ENCODE measurements at regions not wholly inside any gene's neighbourhood (a gene's known extent, or its start where the extent isn't known, plus 50 kb on each side); places are given as distances from the start of the nearest gene placed in this dataset.

DNA sequence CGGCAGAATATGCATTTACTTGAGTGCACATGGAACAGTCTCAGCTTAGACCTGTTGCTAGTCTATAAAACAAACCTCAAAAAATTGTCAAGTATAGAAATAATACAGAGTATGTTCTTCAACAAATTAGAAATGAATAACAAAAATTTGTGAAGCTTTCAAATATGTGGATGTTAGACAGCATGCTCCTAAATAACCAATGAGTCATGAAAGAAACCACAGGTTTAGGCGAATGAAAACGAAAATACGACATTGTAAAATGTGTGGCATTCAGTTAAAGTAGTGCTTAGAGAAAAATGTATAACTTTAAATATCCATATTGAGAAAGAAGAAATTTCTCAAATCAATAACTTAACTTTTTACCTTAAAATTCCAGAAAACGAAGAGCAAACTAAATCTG lies 760.0 kb upstream of the SORCS1 start:
- TF ChIP-seq, protein P1, sequence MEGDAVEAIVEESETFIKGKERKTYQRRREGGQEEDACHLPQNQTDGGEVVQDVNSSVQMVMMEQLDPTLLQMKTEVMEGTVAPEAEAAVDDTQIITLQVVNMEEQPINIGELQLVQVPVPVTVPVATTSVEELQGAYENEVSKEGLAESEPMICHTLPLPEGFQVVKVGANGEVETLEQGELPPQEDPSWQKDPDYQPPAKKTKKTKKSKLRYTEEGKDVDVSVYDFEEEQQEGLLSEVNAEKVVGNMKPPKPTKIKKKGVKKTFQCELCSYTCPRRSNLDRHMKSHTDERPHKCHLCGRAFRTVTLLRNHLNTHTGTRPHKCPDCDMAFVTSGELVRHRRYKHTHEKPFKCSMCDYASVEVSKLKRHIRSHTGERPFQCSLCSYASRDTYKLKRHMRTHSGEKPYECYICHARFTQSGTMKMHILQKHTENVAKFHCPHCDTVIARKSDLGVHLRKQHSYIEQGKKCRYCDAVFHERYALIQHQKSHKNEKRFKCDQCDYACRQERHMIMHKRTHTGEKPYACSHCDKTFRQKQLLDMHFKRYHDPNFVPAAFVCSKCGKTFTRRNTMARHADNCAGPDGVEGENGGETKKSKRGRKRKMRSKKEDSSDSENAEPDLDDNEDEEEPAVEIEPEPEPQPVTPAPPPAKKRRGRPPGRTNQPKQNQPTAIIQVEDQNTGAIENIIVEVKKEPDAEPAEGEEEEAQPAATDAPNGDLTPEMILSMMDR (conservative IDR thresholded peaks at IDR 0.05; ENCODE audit: low read depth, low read length), result no peak
- H3K4me3 ChIP-seq (ENCODE audit: low read depth, low read length), result no peak overlapping the region
- no peak for DNase-seq (ENCODE audit: low read depth)

DNA sequence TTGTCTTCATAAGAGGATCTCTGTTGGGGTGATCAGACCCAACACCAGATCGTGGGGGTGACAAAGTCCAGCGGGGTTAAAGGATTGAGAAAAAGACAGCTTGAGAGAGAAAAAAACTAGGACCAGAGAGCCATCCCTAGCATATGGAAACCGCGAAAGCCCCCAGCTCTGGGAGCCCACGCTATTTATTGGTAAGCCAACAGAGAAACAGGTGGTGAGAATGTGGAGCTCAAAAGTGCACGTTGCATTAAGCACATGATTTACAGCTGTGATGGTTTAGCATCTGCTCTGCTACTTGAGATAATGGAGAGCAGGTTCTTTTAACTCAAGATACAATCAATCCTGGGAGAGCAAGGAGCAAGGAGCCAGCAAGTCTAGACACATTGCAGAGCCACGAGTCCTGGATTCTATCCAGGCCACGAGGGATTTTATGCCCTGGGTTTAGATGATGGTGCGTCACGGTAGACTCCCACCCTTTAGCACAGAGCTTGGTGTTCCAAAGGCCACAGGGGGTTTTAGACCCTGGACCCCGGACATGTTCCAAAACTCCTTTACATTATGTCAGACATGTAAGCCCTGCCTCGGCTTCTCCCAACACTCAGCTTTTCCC lies 755.2 kb upstream of the SORCS1 start:
- TF ChIP-seq, protein P1 (conservative IDR thresholded peaks at IDR 0.05; ENCODE audit: low read depth, low read length), result no peak
- no peak overlapping the region for H3K4me3 ChIP-seq (ENCODE audit: low read depth, low read length)
- DNase-seq (ENCODE audit: low read depth), result no peak

DNA sequence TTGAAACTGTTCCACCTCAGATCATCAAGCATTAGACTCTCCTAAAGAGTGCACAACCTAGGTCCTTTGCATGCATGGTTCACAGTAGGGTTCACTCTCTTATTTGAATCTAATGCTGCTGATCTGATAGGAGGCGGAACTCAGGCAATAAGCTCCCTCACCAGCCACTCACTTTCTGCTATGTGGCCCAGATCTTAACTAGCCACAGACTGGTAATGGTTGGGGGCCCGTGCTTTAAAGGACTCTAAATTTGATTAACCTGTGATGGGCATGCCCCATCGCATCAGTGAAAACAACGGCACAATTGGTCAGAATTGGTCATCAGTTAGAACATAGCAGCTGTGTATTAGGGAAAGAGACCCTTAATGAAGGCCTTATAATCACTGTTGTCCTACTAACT lies 753.7 kb upstream of the SORCS1 start:
- no peak overlapping the region for H3K4me3 ChIP-seq (ENCODE audit: low read depth, low read length)
- TF ChIP-seq, protein P1 (conservative IDR thresholded peaks at IDR 0.05; ENCODE audit: low read depth, low read length), result no peak
- DNase-seq (ENCODE audit: low read depth), result no peak

DNA sequence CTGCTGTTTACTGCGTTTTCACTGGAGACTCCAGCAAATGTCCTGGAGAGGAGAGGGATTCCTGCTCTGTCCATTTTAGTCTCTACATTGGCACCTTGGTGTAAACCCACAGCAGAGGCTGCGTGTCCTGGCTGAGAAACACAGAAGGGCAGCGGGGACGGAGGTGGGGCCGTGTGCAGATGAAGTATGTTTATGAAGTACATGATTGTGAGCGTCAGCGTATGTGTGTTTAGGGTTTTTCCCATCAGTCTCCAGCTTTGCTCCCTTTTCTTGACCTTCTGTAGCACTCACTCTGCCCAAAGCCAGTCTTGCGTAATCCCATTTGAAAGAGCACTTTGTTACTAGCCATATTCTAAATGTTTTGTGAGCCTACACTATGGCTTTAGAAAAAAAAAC lies 750.7 kb upstream of the SORCS1 start:
- H3K4me3 ChIP-seq (ENCODE audit: low read depth, low read length), result peak overlapping the region; percentile 42
- TF ChIP-seq, protein P1 (conservative IDR thresholded peaks at IDR 0.05; ENCODE audit: low read depth, low read length), result no peak
- peak; percentile 30 for DNase-seq (ENCODE audit: low read depth)

DNA sequence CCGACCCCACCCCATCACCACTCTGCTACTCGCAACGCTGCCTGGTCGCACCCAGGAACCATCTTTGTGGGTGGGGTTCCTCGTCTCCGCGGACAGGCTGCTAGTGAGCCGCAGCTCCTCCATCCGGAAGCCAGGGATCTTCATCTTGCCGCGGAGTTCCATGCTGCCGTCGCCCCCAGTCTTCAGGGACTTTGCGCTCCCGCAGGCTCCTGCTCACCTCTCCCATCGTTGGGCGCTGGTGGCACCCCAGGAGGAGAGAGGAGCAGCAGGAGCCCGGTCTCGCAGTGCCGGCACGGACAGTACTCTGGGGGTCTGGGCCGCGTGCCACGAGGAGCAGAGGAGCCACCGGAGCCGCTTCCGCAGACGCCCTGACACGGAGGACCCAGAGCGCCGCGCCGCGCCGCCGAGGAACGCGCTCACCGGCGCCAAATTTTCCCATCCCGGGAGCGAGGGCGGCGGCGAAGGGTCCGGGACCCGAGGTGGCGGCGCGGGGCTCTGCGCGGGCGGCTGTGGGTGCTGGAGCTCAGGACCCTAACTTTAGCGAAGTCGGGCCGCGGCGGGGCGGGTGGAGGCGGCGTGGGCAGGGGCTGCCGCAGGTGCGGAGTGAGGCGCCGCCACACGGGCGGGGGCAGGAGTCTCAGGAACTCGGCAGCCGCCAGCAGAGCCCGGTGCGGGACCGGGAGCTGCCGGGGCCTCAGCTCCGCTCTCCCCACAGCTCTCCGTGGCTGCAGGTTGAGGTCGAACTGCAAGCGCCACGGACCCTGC lies 750.1 kb upstream of the SORCS1 start:
- DNase-seq (ENCODE audit: low read depth), result no peak
- H3K4me3 ChIP-seq (ENCODE audit: low read depth, low read length), result peak overlapping the region; percentile 42
- TF ChIP-seq, protein P1 (conservative IDR thresholded peaks at IDR 0.05; ENCODE audit: low read depth, low read length), result no peak

DNA sequence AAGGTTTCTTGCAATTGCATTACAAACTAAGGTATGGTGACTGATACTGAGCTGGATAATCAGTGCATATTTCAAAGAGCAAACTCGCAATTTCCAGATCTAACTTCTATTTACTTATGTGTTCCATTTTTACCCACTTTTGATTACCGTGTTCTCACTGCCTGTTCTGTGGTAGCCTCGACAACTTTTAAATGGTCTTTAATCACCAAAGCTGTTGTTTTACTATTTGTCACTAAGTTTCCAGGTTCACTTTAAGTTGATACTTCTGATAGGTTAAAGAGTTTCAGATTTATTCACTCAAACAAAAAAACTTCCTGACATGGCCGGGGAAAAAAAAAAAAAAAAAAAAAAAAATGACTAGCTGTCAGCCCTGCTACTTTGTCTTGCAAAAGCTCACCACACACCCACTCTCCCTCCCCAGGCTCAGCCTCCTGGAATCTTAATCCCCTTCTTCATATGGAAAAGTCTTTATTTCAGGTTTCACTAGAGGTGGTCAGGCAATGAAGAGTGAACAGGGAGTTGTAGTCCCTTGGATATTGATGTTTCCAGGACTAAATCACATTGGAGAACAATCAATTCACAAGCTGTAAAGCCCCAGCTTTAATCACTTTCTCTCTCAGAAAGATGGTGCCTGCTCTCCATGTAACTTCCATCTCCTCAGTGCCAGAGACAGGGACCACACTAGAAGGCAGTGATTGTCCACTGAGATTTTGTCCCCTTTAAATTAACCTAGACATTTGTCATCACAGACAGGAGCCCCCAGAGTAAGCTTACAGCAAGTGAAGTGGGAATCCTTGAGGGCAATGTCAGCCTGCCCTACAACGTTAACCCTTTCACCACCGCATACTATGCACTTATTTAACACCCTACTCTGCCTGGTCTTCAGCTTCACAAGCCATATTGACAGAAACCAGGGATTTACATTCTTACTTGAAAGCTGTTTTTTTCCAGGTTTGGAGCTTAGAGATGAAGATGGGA lies 749.1 kb upstream of the SORCS1 start:
- no peak overlapping the region for H3K4me3 ChIP-seq (ENCODE audit: low read depth, low read length)
- TF ChIP-seq, protein P1 (conservative IDR thresholded peaks at IDR 0.05; ENCODE audit: low read depth, low read length), result no peak
- no peak for DNase-seq (ENCODE audit: low read depth)
